IPS-18c (cell line): ENCODE measurements at regions not wholly inside any gene's neighbourhood (a gene's known extent, or its start where the extent isn't known, plus 50 kb on each side); places are given as distances from the start of the nearest gene placed in this dataset.

Experiments used
- H3K4me3 ChIP-seq: 2 replicates; pipeline ENCODE4 v1.7.0; 2013; ENCODE audit warnings: low read depth, mild to moderate bottlenecking, low read length, moderate library complexity; ENCODE audit not compliant: insufficient read depth
- H3K9me3 ChIP-seq: one replicate; pipeline ENCODE4 v1.6.1; 2013; ENCODE audit warnings: mild to moderate bottlenecking, low read length, moderate library complexity; ENCODE audit not compliant: control insufficient read depth, insufficient read depth

GRCh38 chrX:9141496-9141895 lies 107.6 kb upstream of the FAM9B start:
- Histone ChIP-seq H3K4me3 (no peak overlapping the region), H3K9me3 (no peaks in the 10 kb centered on the region)

GRCh38 chrX:9144701-9145241 lies 110.8 kb upstream of the FAM9B start:
- no peak overlapping the region for H3K4me3 ChIP-seq

GRCh38 chrX:9146657-9147056 lies 112.7 kb upstream of the FAM9B start:
- Histone ChIP-seq H3K9me3 (no peaks in the 10 kb centered on the region), H3K4me3 (no peak overlapping the region)

More at GRCh38 chrX:9144701-9145241, 110.8 kb upstream of the FAM9B start:
- H3K9me3 ChIP-seq = no peaks in the 10 kb centered on the region

- H3K9me3 ChIP-seq = no peaks in the 10 kb centered on the region
Observed at GRCh38 chrX:9147086-9147485, 113.2 kb upstream of the FAM9B start.

GRCh38 chrX:9147726-9148125 lies 113.8 kb upstream of the FAM9B start:
- Histone ChIP-seq H3K9me3 (no peaks in the 10 kb centered on the region), H3K4me3 (no peak overlapping the region)

More at GRCh38 chrX:9147086-9147485, 113.2 kb upstream of the FAM9B start:
- no peak overlapping the region for H3K4me3 ChIP-seq

GRCh38 chrX:9148615-9149399 lies 114.9 kb upstream of the FAM9B start:
- no peaks in the 10 kb centered on the region for H3K9me3 ChIP-seq
- H3K4me3 ChIP-seq = no peak overlapping the region

GRCh38 chrX:9149501-9150245 lies 115.7 kb upstream of the FAM9B start:
- H3K4me3 ChIP-seq = no peak overlapping the region

GRCh38 chrX:9151772-9152307 lies 117.9 kb upstream of the FAM9B start:
- peaks cover 7% of the 10 kb centered on the region for H3K9me3 ChIP-seq
- no peak overlapping the region for H3K4me3 ChIP-seq

More at GRCh38 chrX:9149501-9150245, 115.7 kb upstream of the FAM9B start:
- peaks cover 5% of the 10 kb centered on the region for H3K9me3 ChIP-seq

- no peak overlapping the region for H3K4me3 ChIP-seq
- H3K9me3 ChIP-seq = peaks cover 7% of the 10 kb centered on the region
Observed at GRCh38 chrX:9153300-9153699, 119.4 kb upstream of the FAM9B start.

- H3K4me3 ChIP-seq = no peak overlapping the region
Observed at GRCh38 chrX:9158611-9159010, 124.7 kb upstream of the FAM9B start.

GRCh38 chrX:9160698-9161329 lies 126.9 kb upstream of the FAM9B start:
- H3K9me3 ChIP-seq = peaks cover 4% of the 10 kb centered on the region
- no peak overlapping the region for H3K4me3 ChIP-seq

More at GRCh38 chrX:9158611-9159010, 124.7 kb upstream of the FAM9B start:
- peaks cover 7% of the 10 kb centered on the region for H3K9me3 ChIP-seq

GRCh38 chrX:9162698-9163097 lies 128.8 kb upstream of the FAM9B start:
- Histone ChIP-seq H3K9me3 (peaks cover 4% of the 10 kb centered on the region), H3K4me3 (no peak overlapping the region)

- Histone ChIP-seq H3K4me3 (no peak overlapping the region), H3K9me3 (peaks cover 4% of the 10 kb centered on the region)
Observed at GRCh38 chrX:9163214-9163709, 129.3 kb upstream of the FAM9B start.

- H3K4me3 ChIP-seq = no peak overlapping the region
- peaks cover 4% of the 10 kb centered on the region for H3K9me3 ChIP-seq
Observed at GRCh38 chrX:9164086-9164485, 130.2 kb upstream of the FAM9B start.

GRCh38 chrX:9164533-9165426 lies 130.9 kb upstream of the FAM9B start:
- Histone ChIP-seq H3K9me3 (peaks cover 7% of the 10 kb centered on the region), H3K4me3 (no peak overlapping the region)

GRCh38 chrX:9166584-9166944 lies 132.6 kb upstream of the FAM9B start:
- no peak overlapping the region for H3K4me3 ChIP-seq
- peaks cover 8% of the 10 kb centered on the region for H3K9me3 ChIP-seq
